H1 (cell line): ENCODE measurements at regions not wholly inside any gene's neighbourhood (a gene's known extent, or its start where the extent isn't known, plus 50 kb on each side); places are given as distances from the start of the nearest gene placed in this dataset.

Experiments used
- CTCF ChIA-PET: fragments of 300-600 bp; sonication (Branson Sonifier 250); formaldehyde crosslinking; loops from one replicate; lab custom pipeline; 2021; ENCODE audit not compliant: partially characterized antibody; lab: Charles Lee
- POLR2A ChIA-PET: fragments of 300-600 bp; sonication (Branson Sonifier 250); formaldehyde crosslinking; loops from one replicate; lab custom pipeline; 2021; ENCODE audit warnings: inconsistent platforms; ENCODE audit not compliant: partially characterized antibody; lab: Charles Lee
- DNase-seq, 2 experiments: peaks; one replicate each; pipeline versions ENCODE4 v3.0.0 to v3.0.0-alpha.2; 2010 to 2022; ENCODE audit warnings: low spot score in 2 of 2, low read depth in 1 of 2, mixed read lengths in 1 of 2
- FAIRE-seq: peaks from 2 replicates; lab custom pipeline; 2011; peaks lifted over from hg19 to GRCh38; lab: Jason Lieb, UNC
- H2AFZ ChIP-seq: 2 replicates; pipeline ENCODE4 v1.8.1; 2012; ENCODE audit warnings: low read length, inconsistent platforms
- H2AK5ac ChIP-seq: 2 replicates; pipeline ENCODE4 v1.6.1; 2013; ENCODE audit warnings: low read depth, low read length
- H2BK120ac ChIP-seq: replicated peaks from 2 replicates; pipeline ENCODE3; 2013; ENCODE audit warnings: low read depth, low read length, inconsistent platforms
- H2BK12ac ChIP-seq: 2 replicates; pipeline ENCODE4 v1.6.1; 2013; ENCODE audit warnings: low read depth, low read length
- H2BK15ac ChIP-seq: 2 replicates; pipeline ENCODE4 v1.6.1; 2013; ENCODE audit warnings: low read length
- H2BK20ac ChIP-seq: 2 replicates; pipeline ENCODE4 v1.6.1; 2013; ENCODE audit warnings: low read length
- H2BK5ac ChIP-seq: 2 replicates; pipeline ENCODE4 v1.6.1; 2013; ENCODE audit warnings: low read depth, low read length
- H3K14ac ChIP-seq: 2 replicates; pipeline ENCODE4 v1.6.1; 2013; ENCODE audit warnings: inconsistent platforms; ENCODE audit not compliant: insufficient read length
- H3K18ac ChIP-seq: 2 replicates; pipeline ENCODE4 v1.6.1; 2013; ENCODE audit warnings: low read length; ENCODE audit errors: extremely low read depth
- H3K23ac ChIP-seq: 2 replicates; pipeline ENCODE4 v1.6.1; 2013; ENCODE audit warnings: inconsistent platforms; ENCODE audit not compliant: insufficient read length
- H3K23me2 ChIP-seq: 2 replicates; pipeline ENCODE4 v1.6.1; 2013; ENCODE audit warnings: low read depth, low read length
- H3K27ac ChIP-seq: 2 replicates; pipeline ENCODE4 v1.6.1; 2011; ENCODE audit warnings: low read depth, low read length, inconsistent platforms
- H3K27me3 ChIP-seq, 4 experiments: replicated peaks in 1 of 4; 1 replicate in 1 of 4; 2 replicates in 3 of 4; pipeline versions ENCODE4 v1.6.1 to v1.8.1; 2011 to 2013; ENCODE audit warnings: low read length in 3 of 4, mild to moderate bottlenecking in 3 of 4, inconsistent platforms in 2 of 4, mixed read lengths in 2 of 4, moderate library complexity in 1 of 4; ENCODE audit not compliant: control insufficient read depth in 3 of 4, insufficient read depth in 3 of 4; ENCODE audit errors: extremely low read depth in 1 of 4
- H3K36me3 ChIP-seq, 4 experiments: 2 replicates each; pipeline versions ENCODE4 v1.6.1 to v1.8.1; 2011 to 2013; ENCODE audit warnings: mild to moderate bottlenecking in 4 of 4, low read length in 3 of 4, moderate library complexity in 2 of 4, control low read depth in 1 of 4, inconsistent platforms in 1 of 4; ENCODE audit not compliant: insufficient read depth in 4 of 4, control insufficient read depth in 2 of 4
- H3K4ac ChIP-seq: replicated peaks from 2 replicates; pipeline ENCODE3; 2013; ENCODE audit warnings: low read length, low read depth, mixed read lengths, inconsistent platforms; ENCODE audit not compliant: insufficient read length
- H3K4me1 ChIP-seq, 4 experiments: replicated peaks in 1 of 4; 1 replicate in 1 of 4; 2 replicates in 3 of 4; pipeline versions ENCODE4 v1.6.1 to v1.8.1; 2011 to 2013; ENCODE audit warnings: low read length in 3 of 4, inconsistent platforms in 2 of 4, mixed read lengths in 1 of 4; ENCODE audit not compliant: insufficient read depth in 4 of 4, control insufficient read depth in 3 of 4
- H3K4me2 ChIP-seq, 2 experiments: 2 replicates each; pipeline versions ENCODE4 v1.6.1 to v1.8.1; 2011 to 2013; ENCODE audit warnings: low read depth in 2 of 2, low read length in 2 of 2, control low read depth in 1 of 2, inconsistent platforms in 1 of 2, mild to moderate bottlenecking in 1 of 2; ENCODE audit not compliant: insufficient read depth in 1 of 2
- H3K4me3 ChIP-seq, 4 experiments: fragments of 200-600, 300-600 bp in 1 of 4; sonication (generic), shearing (Covaris generic), sonication (Bioruptor Twin) in 1 of 4; 2 replicates each; pipeline versions ENCODE4 v1.5.1 to v1.8.1; 2011 to 2016; ENCODE audit warnings: low read length in 4 of 4, low read depth in 3 of 4, control low read depth in 2 of 4, inconsistent platforms in 2 of 4, mild to moderate bottlenecking in 2 of 4, mixed read lengths in 1 of 4, moderate library complexity in 1 of 4; ENCODE audit not compliant: insufficient read depth in 2 of 4; ENCODE audit errors: extremely low read depth in 1 of 4
- H3K56ac ChIP-seq: replicated peaks from 2 replicates; pipeline ENCODE3; 2013; ENCODE audit warnings: low read depth, mild to moderate bottlenecking, mixed read lengths, low read length, inconsistent platforms; ENCODE audit not compliant: insufficient read length
- H3K79me1 ChIP-seq: 2 replicates; pipeline ENCODE4 v1.6.1; 2013; ENCODE audit warnings: low read depth, low read length, control low read depth
- H3K79me2 ChIP-seq, 2 experiments: 2 replicates each; pipeline versions ENCODE4 v1.6.1 to v1.8.1; 2012 to 2013; ENCODE audit warnings: low read length in 2 of 2, mild to moderate bottlenecking in 2 of 2, inconsistent platforms in 1 of 2; ENCODE audit not compliant: insufficient read depth in 2 of 2, control insufficient read depth in 1 of 2
- H3K9ac ChIP-seq, 4 experiments: replicated peaks in 1 of 4; 1 replicate in 1 of 4; 2 replicates in 3 of 4; pipeline versions ENCODE4 v1.6.1 to v1.8.1; 2011 to 2013; ENCODE audit warnings: low read depth in 3 of 4, low read length in 3 of 4, control low read depth in 2 of 4, mild to moderate bottlenecking in 2 of 4, moderate library complexity in 2 of 4, inconsistent platforms in 1 of 4; ENCODE audit errors: extremely low read depth in 1 of 4
- H3K9me3 ChIP-seq, 2 experiments: 2 replicates each; pipeline versions ENCODE4 v1.6.1 to v1.8.1; 2012 to 2013; ENCODE audit warnings: mild to moderate bottlenecking in 2 of 2, moderate library complexity in 2 of 2, control low read depth in 1 of 2, inconsistent platforms in 1 of 2, low read depth in 1 of 2, low read length in 1 of 2, mixed read lengths in 1 of 2; ENCODE audit not compliant: insufficient read depth in 2 of 2
- H4K20me1 ChIP-seq, 2 experiments: replicated peaks in 1 of 2; 2 replicates each; pipeline versions ENCODE3 to v1.8.1; 2011 to 2013; ENCODE audit warnings: inconsistent platforms in 2 of 2, low read length in 2 of 2, mild to moderate bottlenecking in 1 of 2; ENCODE audit not compliant: insufficient read depth in 2 of 2, control insufficient read depth in 1 of 2
- H4K5ac ChIP-seq: 2 replicates; pipeline ENCODE4 v1.6.1; 2013; ENCODE audit warnings: low read length, low read depth, mixed read lengths, inconsistent platforms; ENCODE audit not compliant: insufficient read length
- H4K8ac ChIP-seq: 2 replicates; pipeline ENCODE4 v1.8.0; 2013; ENCODE audit warnings: mild to moderate bottlenecking, moderate library complexity, low read length, inconsistent platforms; ENCODE audit not compliant: insufficient read depth; ENCODE audit errors: extremely low read depth
- H4K91ac ChIP-seq: replicated peaks from 2 replicates; pipeline ENCODE3; 2013; ENCODE audit warnings: low read length, mixed read lengths, inconsistent platforms; ENCODE audit not compliant: insufficient read length
- CEBPB ChIP-seq: IDR thresholded peaks from 2 replicates; pipeline ENCODE4 v1.6.1; 2012; ENCODE audit warnings: low read depth, low read length
- CHD1 ChIP-seq: IDR thresholded peaks from 2 replicates; pipeline ENCODE4 v1.6.1; 2012; ENCODE audit warnings: low read depth, low read length, improper control_type of control experiment
- HDAC2 ChIP-seq, 2 experiments: fragments of 300-600 bp in 1 of 2; sonication (generic) in 1 of 2; IDR thresholded peaks; 2 replicates each; pipeline ENCODE4 v1.6.1; 2011 to 2012; ENCODE audit warnings: low read depth in 2 of 2, low read length in 2 of 2, mild to moderate bottlenecking in 2 of 2, moderate library complexity in 2 of 2, borderline replicate concordance in 1 of 2, inconsistent platforms in 1 of 2
- NANOG ChIP-seq: IDR thresholded peaks from 2 replicates; pipeline ENCODE4 v1.6.1; 2011; ENCODE audit warnings: low read length, low read depth, mild to moderate bottlenecking, inconsistent platforms; ENCODE audit not compliant: insufficient read depth, poor library complexity, severe bottlenecking
- RFX5 ChIP-seq: IDR thresholded peaks from 2 replicates; pipeline ENCODE4 v1.6.1; 2011; ENCODE audit warnings: low read depth, low read length, improper control_type of control experiment, borderline replicate concordance
- SAP30 ChIP-seq: fragments of 300-600 bp; sonication (generic); IDR thresholded peaks from 2 replicates; pipeline ENCODE4 v1.7.1; 2012; ENCODE audit warnings: low read length, moderate library complexity, mild to moderate bottlenecking, inconsistent platforms; ENCODE audit not compliant: insufficient read depth, insufficient replicate concordance
- SUZ12 ChIP-seq: fragments of 200-600 bp; sonication (generic); IDR thresholded peaks from 2 replicates; pipeline ENCODE4 v1.6.1; 2012; ENCODE audit warnings: mild to moderate bottlenecking, inconsistent platforms, low read length, moderate library complexity, mixed read lengths
- TAF7 ChIP-seq: optimal IDR thresholded peaks from 2 replicates; pipeline ENCODE3; 2011; ENCODE audit warnings: low read depth, mild to moderate bottlenecking, inconsistent platforms, low read length, moderate library complexity, borderline replicate concordance
- TBP ChIP-seq: IDR thresholded peaks from 2 replicates; pipeline ENCODE4 v1.6.1; 2011; ENCODE audit warnings: low read depth, low read length, improper control_type of control experiment
- TCF12 ChIP-seq: IDR thresholded peaks from 2 replicates; pipeline ENCODE4 v1.6.1; 2011; ENCODE audit warnings: low read depth, mild to moderate bottlenecking, low read length
- YY1 ChIP-seq: IDR thresholded peaks from 2 replicates; pipeline ENCODE4 v1.6.1; 2011; ENCODE audit warnings: low read depth, mild to moderate bottlenecking, low read length
- WGBS, 2 experiments: shearing (Covaris generic) in 1 of 2; methylation state at CpG; one replicate each; pipeline versions ENCODE4 v1.1.6 to v1.1.7; 2013 to 2015; ENCODE audit warnings: low lambda C conversion rate in 2 of 2, mixed read lengths in 2 of 2, inconsistent platforms in 1 of 2, low coverage in 1 of 2, missing lambda C conversion rate in 1 of 2; ENCODE audit not compliant: insufficient replicate concordance in 2 of 2, insufficient coverage in 1 of 2, insufficient read length in 1 of 2; ENCODE audit errors: extremely low coverage in 1 of 2, missing lambda C conversion rate in 1 of 2; 5-methylcytosine and 5-hydroxymethylcytosine counted together

GRCh38 chr10:47078393-47079203 is 167.4 kb downstream of the PTPN20 start:
- Histone ChIP-seq H3K23me2 (no peaks in the 10 kb centered on the region), H3K23ac (no peak overlapping the region), H3K4me3 (no peak overlapping the region), H3K79me1 (no peaks in the 10 kb centered on the region), H2BK5ac (no peak overlapping the region), H3K27ac (no peak overlapping the region), H3K9ac (no peak overlapping the region), H4K20me1 (no peaks in the 10 kb centered on the region), H3K14ac (no peak overlapping the region), H3K56ac (no peak overlapping the region), H2AK5ac (no peak overlapping the region), H4K91ac (no peak overlapping the region), H3K9me3 (no peaks in the 10 kb centered on the region), H2BK120ac (no peak overlapping the region), H4K8ac (no peak overlapping the region), H3K79me2 (no peaks in the 10 kb centered on the region), H2AFZ (no peak overlapping the region), H3K36me3 (no peaks in the 10 kb centered on the region), H2BK15ac (no peak overlapping the region), H3K4ac (no peak overlapping the region), H3K18ac (no peak overlapping the region), H3K4me1 (no peaks in the 10 kb centered on the region), H2BK20ac (no peak overlapping the region), H2BK12ac (no peak overlapping the region), H4K5ac (no peak overlapping the region), H3K4me2 (no peak overlapping the region), H3K27me3 (no peaks in the 10 kb centered on the region)
- WGBS, 2 experiments = 87% methylated on average over 8 of the region's 8 CpGs; no CpG with 5 or more reads in 1 of the 2 experiments
- no peak for FAIRE-seq
- no peak for DNase-seq
- TF ChIP-seq SUZ12 (no peak), CEBPB (no peak), HDAC2 (IDR thresholded peaks at IDR 0.05; ENCODE audit: borderline replicate concordance in 1 of 2, low read depth in 2 of 2, low read length in 2 of 2) (no peak), YY1 (no peak), CHD1 (no peak), RFX5 (no peak), TBP (no peak), SAP30 (no peak), TAF7 (no peak), TCF12 (no peak), NANOG (no peak)
- CTCF ChIA-PET = interaction anchor here (1.4 to 1.7 kb wide), 2 partner anchors 27 to 233 kb away, joined by 3 to 4 read pairs; no protein-coding TSS in a partner anchor
- POLR2A ChIA-PET = no interaction called here
